NCI-H446 treated with DMSO at 0.1 percent for 48 hours (cell line): ENCODE measurements at regions not wholly inside any gene's neighbourhood (a gene's known extent, or its start where the extent isn't known, plus 50 kb on each side); places are given as distances from the start of the nearest gene placed in this dataset.
"Not testable (repeated sequence)": the region's sequence is repeated elsewhere in the genome, so short reads cannot be mapped to it uniquely, and the experiment has no call there.

Experiments used
- DNase-seq: peaks from one replicate; lab custom pipeline; 2025; lab: John Stamatoyannopoulos, UW

- DNase-seq = no peak
These were observed 500.8 kb downstream of the NPIPA7 start for GRCh38 chr16:16879567-16880251.

GRCh38 chr16:16881814-16882213 is 502.9 kb downstream of the NPIPA7 start:
- no peak for DNase-seq

- DNase-seq = no peak
These were observed 503.8 kb downstream of the NPIPA7 start for GRCh38 chr16:16882766-16883165.

GRCh38 chr16:16884451-16884850 is 505.5 kb downstream of the NPIPA7 start:
- no peak for DNase-seq

- no peak for DNase-seq
These were observed 508.3 kb downstream of the NPIPA7 start for GRCh38 chr16:16887193-16887592.

- no peak for DNase-seq
These were observed 512.0 kb downstream of the NPIPA7 start for GRCh38 chr16:16890964-16891363.

- no peak for DNase-seq
These were observed 525.7 kb downstream of the NPIPA7 start for GRCh38 chr16:16904601-16905000.

- DNase-seq = no peak
These were observed 526.9 kb downstream of the NPIPA7 start for GRCh38 chr16:16905850-16906249.

- no peak for DNase-seq
These were observed 528.1 kb downstream of the NPIPA7 start for GRCh38 chr16:16907089-16907488.

GRCh38 chr16:16908077-16908476 is 529.1 kb downstream of the NPIPA7 start:
- no peak for DNase-seq

- no peak for DNase-seq
These were observed 530.2 kb downstream of the NPIPA7 start for GRCh38 chr16:16909126-16909525.

GRCh38 chr16:16910666-16911065 is 531.7 kb downstream of the NPIPA7 start:
- DNase-seq = no peak

GRCh38 chr16:16915771-16916170 is 536.8 kb downstream of the NPIPA7 start:
- no peak for DNase-seq

- DNase-seq = no peak
These were observed 538.3 kb downstream of the NPIPA7 start for GRCh38 chr16:16917191-16917785.

- no peak for DNase-seq
These were observed 544.5 kb downstream of the NPIPA7 start for GRCh38 chr16:16923479-16923878.

GRCh38 chr16:16924613-16925012 is 545.7 kb downstream of the NPIPA7 start:
- no peak for DNase-seq

GRCh38 chr16:16925432-16925831 is 545.3 kb downstream of the XYLT1 start:
- no peak for DNase-seq

- DNase-seq = no peak
These were observed 542.1 kb downstream of the XYLT1 start for GRCh38 chr16:16928532-16929109.

GRCh38 chr16:16930309-16931000 is 540.3 kb downstream of the XYLT1 start:
- no peak for DNase-seq

- no peak for DNase-seq
These were observed 536.9 kb downstream of the XYLT1 start for GRCh38 chr16:16933861-16934260.

- DNase-seq = no peak
These were observed 536.1 kb downstream of the XYLT1 start for GRCh38 chr16:16934660-16935059.

- DNase-seq = not testable (repeated sequence)
These were observed 534.9 kb downstream of the XYLT1 start for GRCh38 chr16:16935909-16936308.

- DNase-seq = no peak
These were observed 533.2 kb downstream of the XYLT1 start for GRCh38 chr16:16937576-16937975.
